ENCODE measurements at regions not wholly inside any gene's neighbourhood (a gene's known extent, or its start where the extent isn't known, plus 50 kb on each side); places are given as distances from the start of the nearest gene placed in this dataset.

GRCh38 chr2:15765686-15766302 lies 174.1 kb downstream of the DDX1 start:
- Histone ChIP-seq H3K9ac (no peak overlapping the region), H3K4me1 (no peaks in the 10 kb centered on the region), H3K27me3 (ENCODE audit: control insufficient read depth, insufficient read depth, low read length) (no peaks in the 10 kb centered on the region), H3K36me3 (ENCODE audit: control insufficient read depth, insufficient read depth, low read length) (no peaks in the 10 kb centered on the region), H3K79me2 (no peaks in the 10 kb centered on the region), H3K27ac (no peak overlapping the region), H2AFZ (no peak overlapping the region), H3K4me3 (ENCODE audit: low read depth, low read length) (no peak overlapping the region), H3K9me3 (ENCODE audit: control insufficient read depth, low read length) (no peaks in the 10 kb centered on the region), H3K4me2 (ENCODE audit: low read length) (no peak overlapping the region)
- TF ChIP-seq, protein P1, sequence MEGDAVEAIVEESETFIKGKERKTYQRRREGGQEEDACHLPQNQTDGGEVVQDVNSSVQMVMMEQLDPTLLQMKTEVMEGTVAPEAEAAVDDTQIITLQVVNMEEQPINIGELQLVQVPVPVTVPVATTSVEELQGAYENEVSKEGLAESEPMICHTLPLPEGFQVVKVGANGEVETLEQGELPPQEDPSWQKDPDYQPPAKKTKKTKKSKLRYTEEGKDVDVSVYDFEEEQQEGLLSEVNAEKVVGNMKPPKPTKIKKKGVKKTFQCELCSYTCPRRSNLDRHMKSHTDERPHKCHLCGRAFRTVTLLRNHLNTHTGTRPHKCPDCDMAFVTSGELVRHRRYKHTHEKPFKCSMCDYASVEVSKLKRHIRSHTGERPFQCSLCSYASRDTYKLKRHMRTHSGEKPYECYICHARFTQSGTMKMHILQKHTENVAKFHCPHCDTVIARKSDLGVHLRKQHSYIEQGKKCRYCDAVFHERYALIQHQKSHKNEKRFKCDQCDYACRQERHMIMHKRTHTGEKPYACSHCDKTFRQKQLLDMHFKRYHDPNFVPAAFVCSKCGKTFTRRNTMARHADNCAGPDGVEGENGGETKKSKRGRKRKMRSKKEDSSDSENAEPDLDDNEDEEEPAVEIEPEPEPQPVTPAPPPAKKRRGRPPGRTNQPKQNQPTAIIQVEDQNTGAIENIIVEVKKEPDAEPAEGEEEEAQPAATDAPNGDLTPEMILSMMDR (IDR thresholded peaks at IDR 0.05) = no peak

GRCh38 chr2:15766303-15766861 lies 174.0 kb upstream of the MYCN start:
- Histone ChIP-seq H3K9me3 (ENCODE audit: control insufficient read depth, low read length) (no peaks in the 10 kb centered on the region), H3K27me3 (ENCODE audit: control insufficient read depth, insufficient read depth, low read length) (no peaks in the 10 kb centered on the region), H3K9ac (no peak overlapping the region), H3K79me2 (no peaks in the 10 kb centered on the region), H3K27ac (no peak overlapping the region), H3K4me2 (ENCODE audit: low read length) (no peak overlapping the region), H3K4me1 (no peaks in the 10 kb centered on the region), H3K4me3 (ENCODE audit: low read depth, low read length) (no peak overlapping the region), H3K36me3 (ENCODE audit: control insufficient read depth, insufficient read depth, low read length) (no peaks in the 10 kb centered on the region), H2AFZ (no peak overlapping the region)
- TF ChIP-seq, protein P1 (IDR thresholded peaks at IDR 0.05) = no peak

- Histone ChIP-seq H3K4me1 (no peaks in the 10 kb centered on the region), H3K4me2 (ENCODE audit: low read length) (no peak overlapping the region), H3K36me3 (ENCODE audit: control insufficient read depth, insufficient read depth, low read length) (no peaks in the 10 kb centered on the region), H3K27ac (no peak overlapping the region), H3K9me3 (ENCODE audit: control insufficient read depth, low read length) (no peaks in the 10 kb centered on the region), H3K27me3 (ENCODE audit: control insufficient read depth, insufficient read depth, low read length) (no peaks in the 10 kb centered on the region), H3K4me3 (ENCODE audit: low read depth, low read length) (no peak overlapping the region), H3K79me2 (no peaks in the 10 kb centered on the region), H3K9ac (no peak overlapping the region), H2AFZ (no peak overlapping the region)
- TF ChIP-seq, protein P1 (IDR thresholded peaks at IDR 0.05) = no peak
These were observed 173.3 kb upstream of the MYCN start for GRCh38 chr2:15766911-15767597.

GRCh38 chr2:15767679-15768078 lies 172.7 kb upstream of the MYCN start:
- no peak overlapping the region for H3K4me2 ChIP-seq (ENCODE audit: low read length)
- H3K79me2 ChIP-seq = no peaks in the 10 kb centered on the region
- H3K4me1 ChIP-seq = no peaks in the 10 kb centered on the region
- H3K36me3 ChIP-seq (ENCODE audit: control insufficient read depth, insufficient read depth, low read length) = no peaks in the 10 kb centered on the region
- TF ChIP-seq, protein P1 (IDR thresholded peaks at IDR 0.05) = no peak
- H3K4me3 ChIP-seq (ENCODE audit: low read depth, low read length) = no peak overlapping the region
- no peak overlapping the region for H3K27ac ChIP-seq
- H3K27me3 ChIP-seq (ENCODE audit: control insufficient read depth, insufficient read depth, low read length) = no peaks in the 10 kb centered on the region
- no peak overlapping the region for H3K9ac ChIP-seq
- H2AFZ ChIP-seq = no peak overlapping the region
- no peaks in the 10 kb centered on the region for H3K9me3 ChIP-seq (ENCODE audit: control insufficient read depth, low read length)
